Stimulated activated CD4-positive, alpha-beta T cell treated with anti-CD3 and anti-CD28 coated beads, TNF-alpha, amount 100 ng/mL, for 48 hours (primary cell): ENCODE measurements at regions not wholly inside any gene's neighbourhood (a gene's known extent, or its start where the extent isn't known, plus 50 kb on each side); places are given as distances from the start of the nearest gene placed in this dataset.
"Not testable (repeated sequence)": the region's sequence is repeated elsewhere in the genome, so short reads cannot be mapped to it uniquely, and the experiment has no call there.

ENCODE experiments used
- DNase-seq, 3 donors: peaks; one replicate each; pipeline ENCODE4 v3.0.0-alpha.2; 2020; ENCODE audit warnings: low read depth in 3 of 3

- DNase-seq, result no peak
Measured at GRCh38 chr4:33739884-33740632, 2504.3 kb downstream of the ARAP2 start.

DNA sequence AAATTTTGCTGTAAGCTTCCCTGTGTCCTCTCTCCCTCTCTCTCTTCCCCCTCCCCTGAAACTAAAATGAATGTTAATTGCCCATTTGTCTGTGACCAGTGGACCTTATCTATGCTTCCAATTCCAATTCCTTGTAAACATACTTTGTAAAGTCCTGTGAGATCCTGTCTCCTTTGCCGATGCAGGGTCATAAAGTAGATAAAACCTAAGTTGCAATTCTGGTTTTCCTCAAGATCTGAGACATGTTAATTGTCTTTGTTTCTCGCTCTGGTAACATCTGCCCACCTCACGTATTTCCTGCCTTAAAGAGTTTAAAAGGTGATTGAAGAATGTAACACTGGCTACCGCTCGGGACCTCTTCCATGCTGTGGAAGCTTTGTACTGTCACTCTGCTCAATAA lies 2503.4 kb downstream of the ARAP2 start:
- not testable (repeated sequence) for DNase-seq

DNA sequence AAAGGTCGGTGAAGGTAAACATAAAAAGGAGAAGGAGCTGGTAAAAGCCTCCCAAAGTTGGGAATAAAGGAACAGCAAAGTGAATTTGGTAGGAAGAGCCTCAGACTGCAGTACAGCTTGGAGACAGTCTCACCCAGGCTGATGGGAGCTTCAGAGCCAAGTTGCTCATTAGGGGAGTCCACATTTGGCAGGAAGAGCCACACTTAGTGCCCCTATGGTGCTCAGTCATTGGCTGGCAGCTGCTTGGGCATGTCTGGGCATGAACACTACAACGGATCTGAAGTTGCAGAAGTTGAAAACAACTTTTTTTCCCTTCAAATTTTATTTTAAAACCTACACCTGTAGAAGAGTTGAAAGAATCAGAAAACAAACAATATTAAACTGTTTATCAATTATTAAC lies 2497.3 kb downstream of the ARAP2 start:
- DNase-seq, result no peak

DNA sequence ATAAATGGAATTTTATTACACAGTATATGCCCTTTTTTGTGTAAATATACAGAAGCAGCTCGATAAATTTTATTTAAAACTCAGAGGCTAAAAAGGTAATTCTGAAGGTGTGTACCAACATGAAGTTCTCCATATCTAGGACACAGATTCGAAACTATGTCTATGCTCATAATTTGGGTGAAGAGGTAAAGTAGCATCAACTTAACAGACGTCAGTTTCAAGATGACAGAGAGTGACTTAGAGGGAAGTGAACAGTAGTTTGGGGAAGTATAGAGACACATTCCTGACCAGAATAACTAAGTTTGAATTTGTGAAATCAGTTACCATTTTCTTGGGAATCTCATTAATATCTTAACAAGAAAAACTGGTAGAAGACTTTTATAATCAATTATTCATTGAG lies 2493.3 kb downstream of the ARAP2 start:
- no peak for DNase-seq

GRCh38 chr4:33772582-33772981 lies 2471.7 kb downstream of the ARAP2 start:
- DNase-seq, result no peak

- no peak for DNase-seq
Measured at GRCh38 chr4:33780952-33781791, 2463.1 kb downstream of the ARAP2 start.

DNA sequence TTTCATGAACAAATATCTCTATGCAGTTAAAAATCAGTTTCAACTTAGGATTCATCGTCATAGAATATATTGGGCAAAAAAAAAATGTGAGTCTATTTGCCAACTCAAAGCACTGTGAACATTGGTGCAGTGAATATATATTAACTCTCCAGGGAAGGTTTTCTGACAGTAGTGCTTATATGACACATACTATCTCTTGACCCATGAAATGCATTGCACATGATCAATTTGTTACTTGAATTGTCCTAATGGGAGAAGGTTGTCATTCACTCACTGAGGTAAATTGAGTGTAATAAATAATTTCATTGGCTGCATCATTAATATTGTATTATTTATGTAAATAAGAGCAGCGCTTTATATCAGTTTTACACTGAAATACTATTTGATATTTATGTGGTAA lies 2458.5 kb downstream of the ARAP2 start:
- no peak for DNase-seq

DNA sequence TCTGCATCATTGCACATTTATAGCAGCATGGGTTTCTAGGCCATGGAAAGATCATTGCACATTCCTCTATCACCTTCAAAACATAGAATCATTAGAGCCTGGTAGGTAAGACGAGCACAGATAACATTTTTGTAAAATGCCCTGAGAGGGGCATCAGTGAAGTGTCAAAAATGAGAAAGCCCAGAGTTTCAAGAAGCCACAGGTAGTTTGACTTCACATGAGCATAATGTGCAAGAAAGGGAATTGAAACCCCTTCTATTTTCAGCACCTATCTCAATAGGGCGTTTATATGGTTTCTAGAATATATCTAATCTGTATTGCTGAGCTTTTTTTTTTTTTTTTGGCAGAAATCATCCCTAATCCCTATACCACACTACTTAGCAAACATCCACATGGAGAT lies 2441.7 kb downstream of the ARAP2 start:
- DNase-seq, result no peak

DNA sequence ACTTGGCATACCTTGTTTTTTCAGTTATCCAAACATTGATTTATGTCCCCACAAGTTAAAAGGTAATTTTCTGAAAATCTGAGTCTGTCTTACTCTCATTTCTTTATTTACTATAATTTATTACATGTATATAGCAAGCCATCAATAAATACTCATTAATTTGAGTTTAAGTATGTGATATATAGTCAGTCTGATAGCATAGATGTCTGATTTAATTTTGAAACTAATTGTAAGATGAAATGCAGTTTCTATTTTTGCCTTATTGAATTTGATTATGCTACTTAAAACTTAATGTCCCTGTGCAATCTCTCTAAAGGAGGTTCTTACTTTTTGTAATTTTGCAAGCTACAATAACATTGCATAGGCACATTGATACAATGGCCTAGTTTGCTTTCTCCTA lies 2418.6 kb downstream of the ARAP2 start:
- no peak for DNase-seq

DNA sequence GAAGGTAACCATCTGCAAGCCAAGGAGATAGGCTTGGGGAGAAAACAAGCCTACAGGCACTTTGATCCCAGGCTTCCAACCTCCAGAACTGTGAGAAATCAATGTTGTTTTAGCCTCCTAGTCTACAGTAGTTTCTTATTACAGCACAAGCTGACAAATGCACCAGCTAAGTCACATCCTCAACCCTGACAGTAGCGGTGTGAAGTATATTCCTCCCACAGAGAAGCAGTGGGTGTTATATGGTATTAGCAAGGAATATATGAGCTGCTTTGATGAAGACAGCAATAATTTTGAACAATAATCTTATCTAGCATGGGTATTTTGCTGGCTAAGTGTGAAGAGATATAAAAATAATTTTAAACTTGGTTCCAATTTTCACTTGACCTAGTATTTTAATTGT lies 2415.0 kb downstream of the ARAP2 start:
- DNase-seq, result not testable (repeated sequence)

- DNase-seq, result no peak
Measured at GRCh38 chr4:33831442-33832066, 2412.8 kb downstream of the ARAP2 start.

GRCh38 chr4:33835764-33836163 lies 2408.6 kb downstream of the ARAP2 start:
- not testable (repeated sequence) for DNase-seq

GRCh38 chr4:33837043-33837838 lies 2407.1 kb downstream of the ARAP2 start:
- DNase-seq, result no peak

- no peak for DNase-seq
Measured at GRCh38 chr4:33841120-33841519, 2403.2 kb downstream of the ARAP2 start.

GRCh38 chr4:33850371-33850902 lies 2393.9 kb downstream of the ARAP2 start:
- DNase-seq, result no peak

GRCh38 chr4:33853670-33854069 lies 2390.6 kb downstream of the ARAP2 start:
- DNase-seq, result not testable (repeated sequence)

GRCh38 chr4:33864290-33864859 lies 2379.9 kb downstream of the ARAP2 start:
- no peak for DNase-seq

- no peak for DNase-seq
Measured at GRCh38 chr4:33873791-33874190, 2370.5 kb downstream of the ARAP2 start.

DNA sequence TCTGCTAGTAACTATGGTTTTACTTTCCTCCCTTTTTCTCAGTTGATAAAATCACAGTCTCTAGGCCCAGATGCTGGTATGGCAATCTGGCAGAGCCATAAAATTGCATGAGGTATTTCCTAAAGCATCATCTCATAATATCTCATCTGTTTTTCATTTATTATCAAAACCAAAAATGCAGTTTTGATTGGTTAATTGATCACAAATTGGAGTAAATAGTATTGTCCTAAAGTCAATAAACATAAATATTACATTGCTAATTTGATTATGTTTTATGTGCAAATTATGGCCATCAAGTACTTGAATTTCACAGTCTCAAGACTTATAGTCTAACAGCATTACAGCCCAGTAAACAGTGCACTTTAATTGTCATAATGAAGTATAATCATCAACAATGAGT lies 2365.6 kb downstream of the ARAP2 start:
- no peak for DNase-seq

DNA sequence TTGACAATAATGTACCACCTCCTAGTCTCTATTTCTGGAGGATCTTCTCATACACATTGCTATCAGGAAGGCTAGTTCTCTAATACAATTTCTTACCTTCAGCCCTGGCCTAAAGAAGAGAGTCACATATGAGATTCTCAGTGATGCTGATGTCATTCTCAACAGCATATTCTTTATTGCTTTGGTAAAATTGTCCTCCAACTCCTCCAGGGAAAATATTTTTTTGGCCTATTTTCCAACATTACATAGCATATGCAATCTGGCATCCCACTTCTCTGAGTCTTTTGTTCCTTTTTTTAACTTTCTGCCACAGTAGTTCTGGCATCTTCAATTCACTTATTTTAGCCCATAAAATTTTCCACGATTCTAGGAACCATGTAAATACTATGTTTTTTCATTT lies 2363.1 kb downstream of the ARAP2 start:
- DNase-seq, result no peak
